Glutamatergic neuron (in vitro differentiated cells): ENCODE measurements at regions not wholly inside any gene's neighbourhood (a gene's known extent, or its start where the extent isn't known, plus 50 kb on each side); places are given as distances from the start of the nearest gene placed in this dataset.

ENCODE experiments used
- DNase-seq: peaks from one replicate; pipeline ENCODE4 v3.0.0; 2022
- H3K27ac Mint-ChIP-seq: one replicate; pipeline ENCODE4 v1.8.0; 2020; ENCODE audit warnings: mild to moderate bottlenecking, mixed read lengths, inconsistent platforms; ENCODE audit not compliant: unreplicated experiment
- H3K27me3 Mint-ChIP-seq: one replicate; pipeline ENCODE4 v1.8.0; 2020; ENCODE audit warnings: mild to moderate bottlenecking, moderate library complexity, mixed read lengths, inconsistent platforms; ENCODE audit not compliant: unreplicated experiment
- H3K36me3 Mint-ChIP-seq: one replicate; pipeline ENCODE4 v1.8.0; 2020; ENCODE audit warnings: mild to moderate bottlenecking, mixed read lengths, inconsistent platforms; ENCODE audit not compliant: unreplicated experiment
- H3K4me1 Mint-ChIP-seq: one replicate; pipeline ENCODE4 v1.8.0; 2020; ENCODE audit warnings: mild to moderate bottlenecking, low read depth, mixed read lengths, inconsistent platforms; ENCODE audit not compliant: unreplicated experiment
- H3K4me3 Mint-ChIP-seq: one replicate; pipeline ENCODE4 v1.8.0; 2020; ENCODE audit warnings: mild to moderate bottlenecking, mixed read lengths, inconsistent platforms; ENCODE audit not compliant: unreplicated experiment
- H3K9me3 Mint-ChIP-seq: one replicate; pipeline ENCODE4 v1.8.0; 2020; ENCODE audit warnings: mild to moderate bottlenecking, moderate library complexity, mixed read lengths, inconsistent platforms; ENCODE audit not compliant: unreplicated experiment
- TF ChIP-seq, protein P1 (sequence below): fragments of 200-600 bp; sonication (generic); IDR thresholded peaks from one replicate; pipeline ENCODE4 v1.5.0; 2021; ENCODE audit not compliant: partially characterized antibody, unreplicated experiment

DNA sequence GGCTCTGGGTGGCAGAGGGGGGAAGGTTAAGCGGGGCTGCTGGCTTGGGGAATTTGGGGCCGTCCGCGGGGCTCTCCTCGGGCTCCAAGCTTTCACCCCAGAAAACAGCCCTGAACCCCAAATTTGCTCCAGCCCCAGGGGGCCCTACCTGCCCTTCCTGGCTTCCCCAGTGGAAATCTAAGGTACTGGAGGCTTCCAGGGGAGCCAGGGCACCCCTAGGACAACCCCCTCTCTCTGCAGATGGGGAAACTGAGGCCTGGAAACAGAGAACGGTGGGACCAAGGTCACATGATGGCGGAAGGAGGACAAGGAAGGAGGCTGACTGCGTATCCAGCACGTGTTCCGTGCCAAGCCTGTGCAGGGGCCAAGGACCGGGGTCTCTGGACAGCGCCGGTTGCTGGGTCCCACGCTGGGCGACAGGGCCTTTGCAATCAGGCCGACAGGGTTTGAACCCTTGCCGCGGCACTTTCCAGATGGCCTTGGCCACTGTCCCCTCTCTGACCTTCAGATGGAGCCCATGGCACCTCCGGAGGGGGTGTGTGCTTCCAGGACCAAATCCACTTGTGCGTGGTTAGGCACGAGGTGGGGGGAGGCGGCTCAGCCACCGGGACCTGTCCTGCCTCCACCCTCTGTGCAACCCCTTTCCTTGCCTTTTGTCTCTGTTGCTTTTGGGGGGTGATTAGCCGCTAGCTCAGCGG, 183.1 kb downstream of the C9orf50 start:
- Mint-ChIP-seq H3K36me3 (no peaks in the 10 kb centered on the region), H3K27me3 (peaks cover 43% of the 10 kb centered on the region), H3K4me1 (peaks cover 17% of the 10 kb centered on the region), H3K9me3 (peaks cover 16% of the 10 kb centered on the region), H3K4me3 (peak overlapping the region; percentile 72), H3K27ac (no peak overlapping the region)
- TF ChIP-seq, protein P1, sequence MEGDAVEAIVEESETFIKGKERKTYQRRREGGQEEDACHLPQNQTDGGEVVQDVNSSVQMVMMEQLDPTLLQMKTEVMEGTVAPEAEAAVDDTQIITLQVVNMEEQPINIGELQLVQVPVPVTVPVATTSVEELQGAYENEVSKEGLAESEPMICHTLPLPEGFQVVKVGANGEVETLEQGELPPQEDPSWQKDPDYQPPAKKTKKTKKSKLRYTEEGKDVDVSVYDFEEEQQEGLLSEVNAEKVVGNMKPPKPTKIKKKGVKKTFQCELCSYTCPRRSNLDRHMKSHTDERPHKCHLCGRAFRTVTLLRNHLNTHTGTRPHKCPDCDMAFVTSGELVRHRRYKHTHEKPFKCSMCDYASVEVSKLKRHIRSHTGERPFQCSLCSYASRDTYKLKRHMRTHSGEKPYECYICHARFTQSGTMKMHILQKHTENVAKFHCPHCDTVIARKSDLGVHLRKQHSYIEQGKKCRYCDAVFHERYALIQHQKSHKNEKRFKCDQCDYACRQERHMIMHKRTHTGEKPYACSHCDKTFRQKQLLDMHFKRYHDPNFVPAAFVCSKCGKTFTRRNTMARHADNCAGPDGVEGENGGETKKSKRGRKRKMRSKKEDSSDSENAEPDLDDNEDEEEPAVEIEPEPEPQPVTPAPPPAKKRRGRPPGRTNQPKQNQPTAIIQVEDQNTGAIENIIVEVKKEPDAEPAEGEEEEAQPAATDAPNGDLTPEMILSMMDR: no peak
- DNase-seq: no peak

DNA sequence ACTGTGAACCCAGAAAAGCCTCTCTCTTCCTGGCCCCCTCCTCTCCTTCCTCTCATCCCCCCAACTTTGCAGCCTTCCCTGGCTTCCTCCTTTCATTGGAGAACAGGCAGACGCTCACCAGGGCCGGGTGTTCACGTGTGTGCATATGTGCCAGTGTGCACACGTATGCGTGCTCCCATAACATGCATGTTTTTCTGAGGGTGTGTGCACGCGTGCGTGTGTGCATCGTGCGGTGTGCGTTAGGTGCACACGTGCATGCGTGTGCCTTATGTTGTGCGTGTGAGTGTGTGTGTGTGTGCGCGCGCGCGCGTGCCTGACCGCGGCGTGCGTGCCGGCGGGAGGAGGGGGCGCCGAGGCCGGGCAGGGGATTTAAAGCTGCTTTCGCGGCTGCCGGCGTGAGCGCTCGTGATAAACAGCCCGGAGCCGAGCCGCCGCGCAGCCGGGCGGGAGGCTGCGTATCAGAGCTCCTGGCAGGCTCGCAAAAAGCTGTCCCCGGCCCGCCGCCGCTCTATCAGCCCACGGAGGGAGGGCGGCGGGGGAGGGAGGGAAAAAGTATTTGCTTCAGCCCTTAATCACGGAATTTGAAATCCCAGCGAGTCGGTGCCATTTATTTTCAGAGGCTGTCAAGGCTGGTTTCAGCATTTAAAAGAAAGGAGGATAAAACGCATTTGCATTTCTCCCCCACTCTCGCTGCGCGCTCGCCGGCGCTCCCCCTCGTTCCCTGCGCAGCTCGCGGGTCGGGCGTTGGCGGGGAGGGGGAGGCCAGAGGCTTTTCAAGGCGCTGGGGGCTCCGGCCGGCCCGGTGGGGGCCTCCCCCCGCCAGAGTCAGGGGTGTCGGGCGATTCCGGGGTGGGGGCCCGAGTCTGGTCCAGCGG, 183.9 kb downstream of the C9orf50 start:
- Mint-ChIP-seq H3K36me3 (no peaks in the 10 kb centered on the region), H3K27me3 (peaks cover 41% of the 10 kb centered on the region), H3K4me1 (peaks cover 19% of the 10 kb centered on the region), H3K27ac (peak overlapping the region; percentile 81), H3K4me3 (peak overlapping the region; percentile 91), H3K9me3 (peaks cover 16% of the 10 kb centered on the region)
- DNase-seq: peak; percentile 67
- TF ChIP-seq, protein P1: no peak

DNA sequence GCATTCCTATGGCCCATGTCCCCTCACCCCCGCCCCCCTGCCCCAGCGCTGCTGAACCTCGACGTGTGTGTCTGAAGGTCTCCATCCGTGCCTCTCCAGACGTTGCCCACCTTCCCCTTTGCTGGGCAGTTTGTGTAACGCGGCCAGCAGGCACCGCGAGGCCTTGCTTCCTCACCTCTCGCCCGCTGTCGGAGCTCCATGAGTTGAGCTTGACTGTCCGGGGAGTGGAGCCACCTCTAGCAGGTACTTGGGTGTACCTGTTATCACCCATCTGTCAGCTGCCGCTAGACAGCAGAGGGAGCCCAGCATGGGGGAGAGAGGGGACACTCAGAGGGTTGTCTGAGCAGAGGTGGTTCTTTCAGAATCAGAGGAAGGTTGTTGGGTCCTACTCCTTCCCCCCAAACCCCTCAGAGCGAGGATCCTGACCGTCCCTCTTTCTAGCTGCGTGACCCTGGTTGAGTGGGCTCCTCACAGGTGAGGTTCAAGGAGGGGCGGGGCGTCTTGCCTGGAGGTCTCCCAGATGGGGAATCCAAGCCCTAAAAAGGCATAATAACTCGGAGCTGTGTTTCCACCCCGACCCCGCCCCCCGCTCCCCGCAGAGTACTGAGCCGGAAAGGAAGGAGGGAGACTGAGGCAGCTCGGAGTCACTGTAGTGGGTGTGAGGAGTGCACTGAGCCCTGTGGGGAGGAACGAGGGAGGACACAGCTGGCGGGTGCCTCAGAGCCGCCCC, 184.7 kb downstream of the C9orf50 start:
- peaks cover 43% of the 10 kb centered on the region for H3K27me3 Mint-ChIP-seq
- no peak overlapping the region for H3K27ac Mint-ChIP-seq
- H3K9me3 Mint-ChIP-seq: peaks cover 16% of the 10 kb centered on the region
- DNase-seq: no peak
- peak overlapping the region; percentile 17 for H3K4me3 Mint-ChIP-seq
- peaks cover 22% of the 10 kb centered on the region for H3K4me1 Mint-ChIP-seq
- TF ChIP-seq, protein P1: no peak
- no peaks in the 10 kb centered on the region for H3K36me3 Mint-ChIP-seq

DNA sequence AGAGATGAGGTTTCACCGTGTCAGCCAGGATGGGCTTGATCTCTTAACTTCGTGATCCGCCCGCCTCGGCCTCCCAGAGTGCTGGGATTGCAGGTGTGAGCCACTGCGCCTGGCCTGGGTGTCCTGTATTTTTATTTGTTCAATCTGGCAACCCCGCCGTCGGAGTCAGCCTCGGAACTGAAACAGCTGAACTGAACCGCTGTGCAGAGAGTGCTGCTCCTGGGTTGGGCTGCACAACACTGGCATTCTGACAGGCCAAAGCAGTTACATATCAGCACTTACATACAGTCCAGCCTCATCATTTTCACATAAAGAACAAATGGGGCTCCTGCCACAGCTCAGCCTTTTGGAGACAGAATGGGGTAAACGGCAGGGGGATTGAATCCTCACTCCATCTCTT, 185.6 kb downstream of the C9orf50 start:
- no peak for DNase-seq
- Mint-ChIP-seq H3K27me3 (peaks cover 36% of the 10 kb centered on the region), H3K36me3 (no peaks in the 10 kb centered on the region), H3K4me1 (peaks cover 22% of the 10 kb centered on the region), H3K4me3 (no peak overlapping the region), H3K9me3 (peaks cover 15% of the 10 kb centered on the region), H3K27ac (no peak overlapping the region)
- TF ChIP-seq, protein P1: no peak
